ENCODE measurements at regions not wholly inside any gene's neighbourhood (a gene's known extent, or its start where the extent isn't known, plus 50 kb on each side); places are given as distances from the start of the nearest gene placed in this dataset.

DNA sequence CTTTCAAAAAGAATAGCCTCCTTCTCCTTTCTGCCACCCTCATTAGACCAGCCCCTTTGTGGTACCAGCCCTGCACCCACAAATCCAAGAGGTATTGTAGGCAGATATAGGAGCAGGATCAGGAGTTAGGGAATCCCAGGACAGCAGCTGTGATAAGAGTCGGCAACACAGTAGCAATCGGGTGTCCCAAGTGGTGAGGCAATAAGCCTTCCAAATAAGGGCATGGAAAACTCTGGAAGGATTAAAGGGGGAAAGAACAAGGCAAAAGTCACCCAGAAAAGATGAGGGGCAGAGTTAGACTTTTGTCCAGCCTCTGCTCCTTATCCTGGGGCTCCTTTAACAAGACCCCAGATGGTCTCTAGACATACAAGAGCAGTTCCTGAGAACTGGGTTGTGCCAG is 204.2 kb downstream of the TBX5 start:
- peaks cover 2% of the 10 kb centered on the region for H3K27me3 ChIP-seq (replicated peaks; ENCODE audit: insufficient read depth)
- no peaks in the 10 kb centered on the region for H3K9me3 ChIP-seq
- no peak overlapping the region for H3K4me3 ChIP-seq
- DNase-seq (ENCODE audit: low spot score) = no peak
- WGBS = 59% methylated on average over 2 of the region's 2 CpGs
- no peaks in the 10 kb centered on the region for H3K4me1 ChIP-seq (replicated peaks)
- H3K27ac ChIP-seq = no peak overlapping the region
- no peaks in the 10 kb centered on the region for H3K36me3 ChIP-seq
- no peak for TF ChIP-seq POLR2AphosphoS5 (IDR thresholded peaks at IDR 0.05)
- no peak for TF ChIP-seq POLR2A (IDR thresholded peaks at IDR 0.05)
- TF ChIP-seq, protein P1, sequence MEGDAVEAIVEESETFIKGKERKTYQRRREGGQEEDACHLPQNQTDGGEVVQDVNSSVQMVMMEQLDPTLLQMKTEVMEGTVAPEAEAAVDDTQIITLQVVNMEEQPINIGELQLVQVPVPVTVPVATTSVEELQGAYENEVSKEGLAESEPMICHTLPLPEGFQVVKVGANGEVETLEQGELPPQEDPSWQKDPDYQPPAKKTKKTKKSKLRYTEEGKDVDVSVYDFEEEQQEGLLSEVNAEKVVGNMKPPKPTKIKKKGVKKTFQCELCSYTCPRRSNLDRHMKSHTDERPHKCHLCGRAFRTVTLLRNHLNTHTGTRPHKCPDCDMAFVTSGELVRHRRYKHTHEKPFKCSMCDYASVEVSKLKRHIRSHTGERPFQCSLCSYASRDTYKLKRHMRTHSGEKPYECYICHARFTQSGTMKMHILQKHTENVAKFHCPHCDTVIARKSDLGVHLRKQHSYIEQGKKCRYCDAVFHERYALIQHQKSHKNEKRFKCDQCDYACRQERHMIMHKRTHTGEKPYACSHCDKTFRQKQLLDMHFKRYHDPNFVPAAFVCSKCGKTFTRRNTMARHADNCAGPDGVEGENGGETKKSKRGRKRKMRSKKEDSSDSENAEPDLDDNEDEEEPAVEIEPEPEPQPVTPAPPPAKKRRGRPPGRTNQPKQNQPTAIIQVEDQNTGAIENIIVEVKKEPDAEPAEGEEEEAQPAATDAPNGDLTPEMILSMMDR (IDR thresholded peaks at IDR 0.05) = no peak
- intact Hi-C loops (cut with DNase I) = no loop called here

DNA sequence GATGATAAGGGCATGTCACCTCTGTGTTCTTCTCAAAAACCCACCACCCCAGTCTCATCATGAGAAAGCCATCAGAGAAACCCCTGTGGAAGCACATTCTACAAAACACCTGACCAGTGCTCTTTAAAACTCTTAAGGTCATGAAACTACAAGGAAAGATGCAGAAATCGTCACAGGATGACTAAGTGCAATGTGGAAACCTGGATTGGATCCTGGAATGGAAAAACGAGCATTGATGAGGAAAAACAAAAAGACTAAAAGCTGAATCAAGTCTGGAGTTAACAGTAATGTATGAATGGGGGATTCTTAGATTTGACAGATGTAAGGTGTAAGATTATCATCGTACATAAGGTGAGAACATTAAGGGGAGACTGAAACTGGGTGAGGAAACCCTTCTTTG is 211.0 kb downstream of the TBX5 start:
- TF ChIP-seq POLR2AphosphoS5 (IDR thresholded peaks at IDR 0.05) (no peak), POLR2A (IDR thresholded peaks at IDR 0.05) (no peak)
- TF ChIP-seq, protein P1 (IDR thresholded peaks at IDR 0.05) = no peak
- intact Hi-C loops (cut with DNase I) = no loop called here
- no peak overlapping the region for H3K27ac ChIP-seq
- no peaks in the 10 kb centered on the region for H3K27me3 ChIP-seq (replicated peaks; ENCODE audit: insufficient read depth)
- 36% methylated on average over 3 of the region's 3 CpGs for WGBS
- H3K36me3 ChIP-seq = no peaks in the 10 kb centered on the region
- no peaks in the 10 kb centered on the region for H3K4me1 ChIP-seq (replicated peaks)
- no peak overlapping the region for H3K4me3 ChIP-seq
- H3K9me3 ChIP-seq = no peaks in the 10 kb centered on the region
- no peak for DNase-seq (ENCODE audit: low spot score)

DNA sequence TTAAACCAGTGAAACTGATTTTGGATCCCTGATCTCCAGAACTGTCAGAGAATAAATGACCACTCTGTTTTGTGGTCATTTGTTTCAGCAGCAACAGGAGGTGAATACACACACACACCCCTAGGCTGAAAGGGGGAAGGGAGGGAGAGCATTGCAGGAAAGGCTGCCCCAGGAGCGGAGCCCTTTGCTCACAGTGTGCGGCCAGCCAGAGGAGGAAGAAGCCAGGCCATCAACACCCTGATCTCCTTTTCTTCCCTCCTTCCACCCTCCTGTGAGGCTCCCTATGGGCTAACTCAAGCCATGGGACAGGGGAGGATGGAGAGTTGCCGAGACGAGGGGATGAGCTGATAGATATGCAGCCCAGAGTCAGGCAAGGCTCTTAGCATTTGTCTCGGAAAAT is 211.9 kb downstream of the TBX5 start:
- TF ChIP-seq, protein P1 (IDR thresholded peaks at IDR 0.05) = no peak
- TF ChIP-seq POLR2A (IDR thresholded peaks at IDR 0.05) (no peak), POLR2AphosphoS5 (IDR thresholded peaks at IDR 0.05) (no peak)
- no peaks in the 10 kb centered on the region for H3K4me1 ChIP-seq (replicated peaks)
- peaks cover 2% of the 10 kb centered on the region for H3K27me3 ChIP-seq (replicated peaks; ENCODE audit: insufficient read depth)
- H3K27ac ChIP-seq = no peak overlapping the region
- no peak overlapping the region for H3K4me3 ChIP-seq
- no peaks in the 10 kb centered on the region for H3K9me3 ChIP-seq
- DNase-seq (ENCODE audit: low spot score) = no peak
- no peaks in the 10 kb centered on the region for H3K36me3 ChIP-seq
- 54% methylated on average over 5 of the region's 5 CpGs for WGBS
- intact Hi-C loops (cut with DNase I) = no loop called here

DNA sequence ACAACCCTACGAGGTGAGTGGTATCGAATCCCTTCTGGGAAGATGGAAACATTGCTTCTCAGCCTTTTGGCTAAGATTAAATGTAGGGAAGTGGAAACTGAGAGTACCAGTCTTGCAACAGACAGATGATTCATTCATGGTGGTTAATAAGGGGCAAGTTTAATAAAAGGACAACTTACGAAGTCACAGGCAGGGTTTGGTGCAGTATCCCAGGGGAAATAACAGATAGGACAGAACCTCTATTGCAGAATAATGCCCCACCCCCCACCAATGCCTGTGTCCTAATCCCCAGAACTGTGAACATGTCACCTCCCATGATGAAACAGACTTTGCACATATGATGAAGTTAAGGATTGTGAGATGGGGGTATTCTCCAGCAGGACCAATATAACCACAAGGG is 212.5 kb downstream of the TBX5 start:
- H3K9me3 ChIP-seq = no peaks in the 10 kb centered on the region
- 84% methylated on average over 3 of the region's 3 CpGs for WGBS
- DNase-seq (ENCODE audit: low spot score) = no peak
- TF ChIP-seq POLR2AphosphoS5 (IDR thresholded peaks at IDR 0.05) = no peak
- TF ChIP-seq, protein P1 (IDR thresholded peaks at IDR 0.05) = no peak
- TF ChIP-seq POLR2A (IDR thresholded peaks at IDR 0.05) = no peak
- no peaks in the 10 kb centered on the region for H3K36me3 ChIP-seq
- no peak overlapping the region for H3K27ac ChIP-seq
- H3K4me3 ChIP-seq = no peak overlapping the region
- H3K27me3 ChIP-seq (replicated peaks; ENCODE audit: insufficient read depth) = peaks cover 2% of the 10 kb centered on the region
- H3K4me1 ChIP-seq (replicated peaks) = no peaks in the 10 kb centered on the region
- intact Hi-C loops (cut with DNase I) = no loop called here

DNA sequence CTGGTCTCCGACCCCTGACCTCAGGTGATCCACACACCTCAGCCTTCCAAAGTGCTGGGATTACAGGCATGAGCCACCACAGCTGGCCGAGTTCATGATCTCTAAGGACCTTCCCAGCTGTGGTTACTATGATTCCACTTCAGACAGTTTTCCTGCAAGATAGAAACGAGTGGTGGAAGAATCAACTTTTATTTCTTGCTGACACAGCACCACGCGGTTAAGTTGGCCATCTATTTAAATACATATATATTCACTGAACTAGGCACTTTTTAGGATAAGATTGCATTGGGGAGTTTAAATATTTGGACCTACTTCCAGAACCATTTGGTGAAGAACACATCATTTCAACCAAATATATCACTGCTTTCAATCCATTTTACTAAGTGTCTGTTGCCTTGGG is 213.4 kb downstream of the TBX5 start:
- no peak for DNase-seq (ENCODE audit: low spot score)
- H3K4me1 ChIP-seq (replicated peaks) = no peaks in the 10 kb centered on the region
- 86% methylated on average over 5 of the region's 5 CpGs for whole genome bisulfite sequencing
- no peak overlapping the region for H3K27ac ChIP-seq
- intact Hi-C loops (cut with DNase I) = no loop called here
- peaks cover 2% of the 10 kb centered on the region for H3K27me3 ChIP-seq (replicated peaks; ENCODE audit: insufficient read depth)
- no peaks in the 10 kb centered on the region for H3K9me3 ChIP-seq
- no peak overlapping the region for H3K4me3 ChIP-seq
- TF ChIP-seq, protein P1 (IDR thresholded peaks at IDR 0.05) = no peak
- no peaks in the 10 kb centered on the region for H3K36me3 ChIP-seq

Data from prostate gland (tissue), 2 donors.